Sigmoid colon (tissue), 6 donors: ENCODE measurements at regions not wholly inside any gene's neighbourhood (a gene's known extent, or its start where the extent isn't known, plus 50 kb on each side); places are given as distances from the start of the nearest gene placed in this dataset.

Source experiments
- DNase-seq: peaks from one replicate; pipeline ENCODE4 v3.0.0-alpha.2; 2019
- H3K27ac ChIP-seq, 4 donors: fragments of 200-600 bp; sonication (generic); one replicate each; pipeline ENCODE4 v1.5.1; 2016 to 2019; ENCODE audit warnings: mild to moderate bottlenecking in 1 of 4
- H3K27me3 ChIP-seq, 3 donors: fragments of 200-600 bp; sonication (generic); one replicate each; pipeline ENCODE4 v1.5.1; 2019; ENCODE audit warnings: mild to moderate bottlenecking in 1 of 3
- H3K36me3 ChIP-seq, 4 donors: fragments of 200-600 bp; sonication (generic); one replicate each; pipeline ENCODE4 v1.5.1; 2016 to 2019
- H3K4me1 ChIP-seq, 4 donors: fragments of 200-600 bp; sonication (generic); one replicate each; pipeline ENCODE4 v1.5.1; 2017 to 2019
- H3K4me3 ChIP-seq, 4 donors: fragments of 200-600 bp; sonication (generic); one replicate each; pipeline ENCODE4 v1.5.1; 2017 to 2019; ENCODE audit warnings: mild to moderate bottlenecking in 2 of 4, moderate library complexity in 1 of 4
- H3K9me3 ChIP-seq, 4 donors: fragments of 200-600 bp in 3 of 4; sonication (generic) in 3 of 4; one replicate each; pipeline versions ENCODE4 v1.5.1 to v1.6.1; 2013 to 2019
- CTCF ChIP-seq, 4 experiments: fragments of 450-650 bp in 3 of 4; fragments of 200-600 bp in 1 of 4; IDR thresholded peaks; one replicate each; pipeline ENCODE4 v1.5.1; 2016 to 2019; ENCODE audit warnings: antibody characterized with exemption in 4 of 4, mild to moderate bottlenecking in 3 of 4, moderate library complexity in 2 of 4
- EP300 ChIP-seq, 4 donors: sonication (generic); formaldehyde crosslinking; IDR thresholded peaks; one replicate each; pipeline ENCODE4 v1.6.1; 2017; ENCODE audit warnings: antibody characterized with exemption in 4 of 4
- POLR2A ChIP-seq, 2 donors: fragments of 450-650 bp; IDR thresholded peaks; one replicate each; pipeline ENCODE4 v1.6.1; 2016; ENCODE audit warnings: antibody characterized with exemption in 2 of 2, mild to moderate bottlenecking in 2 of 2, moderate library complexity in 2 of 2
- POLR2AphosphoS5 ChIP-seq, 4 donors: sonication (generic); formaldehyde crosslinking; IDR thresholded peaks; one replicate each; pipeline ENCODE4 v1.6.1; 2017; ENCODE audit warnings: antibody characterized with exemption in 4 of 4
- WGBS, 2 donors: extraction: QIAGEN DNeasy Blood & Tissue Kit; methylation state at CpG; one replicate each; pipeline ENCODE4 v1.1.7; 2013; 5-methylcytosine and 5-hydroxymethylcytosine counted together
- intact Hi-C: fragments of 100-400 bp; cut with DNase I; formaldehyde crosslinking; loops from one replicate; pipeline ENCODE4 v1.15.1; 2023
- donor health status: healthy with polysubstance abuse.
- donor health status: healthy.

GRCh38 chr5:155460501-155460931 is 447.0 kb downstream of the KIF4B start:
- WGBS, 2 donors, result 15 to 53% methylated on average over 2 of the region's 2 CpGs
- no peaks in the 10 kb centered on the region for H3K27me3 ChIP-seq
- no peak for TF ChIP-seq POLR2A (IDR thresholded peaks at IDR 0.05)
- no peak for TF ChIP-seq EP300 (IDR thresholded peaks at IDR 0.05)
- TF ChIP-seq CTCF (IDR thresholded peaks at IDR 0.05), result no peak
- no peak for TF ChIP-seq POLR2AphosphoS5 (IDR thresholded peaks at IDR 0.05)
- H3K27ac ChIP-seq, result no peak overlapping the region
- DNase-seq, result no peak
- H3K4me1 ChIP-seq, result no peaks in the 10 kb centered on the region
- H3K9me3 ChIP-seq, result peaks cover 0 to 3% (median under 1%) of the 10 kb centered on the region in 4 donors
- H3K4me3 ChIP-seq, result no peak overlapping the region
- no peaks in the 10 kb centered on the region for H3K36me3 ChIP-seq
- intact Hi-C loops, result no loop called here

GRCh38 chr5:155461304-155461703 is 447.7 kb downstream of the KIF4B start:
- DNase-seq, result no peak

GRCh38 chr5:155466851-155467250 is 453.3 kb downstream of the KIF4B start:
- intact Hi-C loops, result no loop called here
- no peaks in the 10 kb centered on the region for H3K27me3 ChIP-seq
- no peaks in the 10 kb centered on the region for H3K36me3 ChIP-seq
- H3K27ac ChIP-seq, result no peak overlapping the region
- peaks cover 0 to 3% (median under 1%) of the 10 kb centered on the region in 4 donors for H3K9me3 ChIP-seq
- no peak for TF ChIP-seq POLR2A (IDR thresholded peaks at IDR 0.05)
- no peak for TF ChIP-seq CTCF (IDR thresholded peaks at IDR 0.05)
- TF ChIP-seq EP300 (IDR thresholded peaks at IDR 0.05), result no peak
- TF ChIP-seq POLR2AphosphoS5 (IDR thresholded peaks at IDR 0.05), result no peak
- 37 to 49% methylated on average over 5 of the region's 5 CpGs for WGBS, 2 donors
- DNase-seq, result no peak
- H3K4me3 ChIP-seq, result no peak overlapping the region
- no peaks in the 10 kb centered on the region for H3K4me1 ChIP-seq

More at GRCh38 chr5:155461304-155461703, 447.7 kb downstream of the KIF4B start:
- Histone ChIP-seq H3K27ac (no peak overlapping the region), H3K27me3 (no peaks in the 10 kb centered on the region), H3K36me3 (no peaks in the 10 kb centered on the region), H3K4me3 (no peak overlapping the region), H3K9me3 (peaks cover 0 to 3% (median under 1%) of the 10 kb centered on the region in 4 donors), H3K4me1 (no peaks in the 10 kb centered on the region)
- intact Hi-C loops, result no loop called here
- TF ChIP-seq POLR2AphosphoS5 (IDR thresholded peaks at IDR 0.05) (no peak), CTCF (IDR thresholded peaks at IDR 0.05) (no peak), EP300 (IDR thresholded peaks at IDR 0.05) (no peak), POLR2A (IDR thresholded peaks at IDR 0.05) (no peak)
- 64 to 84% methylated on average over 4 of the region's 4 CpGs for WGBS, 2 donors

GRCh38 chr5:155471027-155471426 is 457.5 kb downstream of the KIF4B start:
- no peak for DNase-seq
- no peaks in the 10 kb centered on the region for H3K27me3 ChIP-seq
- TF ChIP-seq POLR2A (IDR thresholded peaks at IDR 0.05) (no peak), POLR2AphosphoS5 (IDR thresholded peaks at IDR 0.05) (no peak), EP300 (IDR thresholded peaks at IDR 0.05) (no peak), CTCF (IDR thresholded peaks at IDR 0.05) (no peak)
- H3K4me3 ChIP-seq, result no peak overlapping the region
- no peaks in the 10 kb centered on the region for H3K36me3 ChIP-seq
- H3K9me3 ChIP-seq, result peaks cover 0 to 4% (median 0%) of the 10 kb centered on the region in 4 donors
- 64 to 83% methylated on average over 3 of the region's 3 CpGs for WGBS, 2 donors
- no peaks in the 10 kb centered on the region for H3K4me1 ChIP-seq
- intact Hi-C loops, result no loop called here
- no peak overlapping the region for H3K27ac ChIP-seq

- no peak for DNase-seq
- Histone ChIP-seq H3K36me3 (no peaks in the 10 kb centered on the region), H3K9me3 (peaks cover 0 to 4% (median 0%) of the 10 kb centered on the region in 4 donors), H3K4me1 (no peaks in the 10 kb centered on the region), H3K27me3 (no peaks in the 10 kb centered on the region), H3K27ac (no peak overlapping the region), H3K4me3 (no peak overlapping the region)
- intact Hi-C loops, result no loop called here
- TF ChIP-seq POLR2A (IDR thresholded peaks at IDR 0.05), result no peak
- TF ChIP-seq EP300 (IDR thresholded peaks at IDR 0.05), result no peak
- TF ChIP-seq CTCF (IDR thresholded peaks at IDR 0.05), result no peak
- no peak for TF ChIP-seq POLR2AphosphoS5 (IDR thresholded peaks at IDR 0.05)
- WGBS, 2 donors, result 47 to 60% methylated on average over 2 of the region's 2 CpGs
These were observed 459.2 kb downstream of the KIF4B start for GRCh38 chr5:155472780-155473179.
